ENCODE measurements at regions not wholly inside any gene's neighbourhood (a gene's known extent, or its start where the extent isn't known, plus 50 kb on each side); places are given as distances from the start of the nearest gene placed in this dataset.
"Not testable (repeated sequence)": the region's sequence is repeated elsewhere in the genome, so short reads cannot be mapped to it uniquely, and the experiment has no call there.

DNA sequence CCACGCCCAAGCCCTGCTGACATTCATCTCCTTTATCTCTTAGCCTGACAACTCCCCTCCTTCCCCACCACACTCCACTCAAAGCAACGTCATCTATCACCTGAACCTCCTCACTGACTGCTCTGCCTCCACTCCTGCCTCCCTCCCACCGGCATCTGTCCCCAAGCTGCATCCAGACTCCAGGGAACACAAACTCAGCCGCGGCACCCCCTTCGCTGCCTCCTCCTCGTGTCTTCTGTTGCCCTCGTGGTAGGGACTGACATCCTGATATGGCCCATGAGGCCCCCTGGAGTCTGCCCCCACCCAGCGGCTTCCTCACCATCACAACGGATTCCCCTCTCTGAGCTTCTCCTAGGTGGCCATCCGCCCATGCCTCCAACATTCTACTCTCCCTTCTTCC is 101.0 kb upstream of the TAS2R1 start:
- Histone ChIP-seq H3K4me2 (no peak overlapping the region), H2AFZ (no peak overlapping the region), H4K20me1 (ENCODE audit: insufficient read depth, poor library complexity, severe bottlenecking) (no peaks in the 10 kb centered on the region), H3K79me2 (no peaks in the 10 kb centered on the region), H3K4me3 (no peak overlapping the region), H3K27ac (no peak overlapping the region), H3K9me2 (replicated peaks; ENCODE audit: insufficient read depth) (no peaks in the 10 kb centered on the region), H3K27me3 (no peaks in the 10 kb centered on the region), H3K4me1 (ENCODE audit: insufficient read depth) (no peaks in the 10 kb centered on the region), H3K36me3 (replicated peaks; ENCODE audit: insufficient read depth, low read depth) (no peaks in the 10 kb centered on the region), H3K9me3 (ENCODE audit: low read depth) (no peaks in the 10 kb centered on the region)
- TF ChIP-seq EZH2phosphoT487 (IDR thresholded peaks at IDR 0.05; ENCODE audit: low read depth, severe bottlenecking, unreplicated experiment) (no peak), EZH2 (IDR thresholded peaks at IDR 0.05; ENCODE audit: borderline replicate concordance) (no peak)
- TF ChIP-seq, protein P1, sequence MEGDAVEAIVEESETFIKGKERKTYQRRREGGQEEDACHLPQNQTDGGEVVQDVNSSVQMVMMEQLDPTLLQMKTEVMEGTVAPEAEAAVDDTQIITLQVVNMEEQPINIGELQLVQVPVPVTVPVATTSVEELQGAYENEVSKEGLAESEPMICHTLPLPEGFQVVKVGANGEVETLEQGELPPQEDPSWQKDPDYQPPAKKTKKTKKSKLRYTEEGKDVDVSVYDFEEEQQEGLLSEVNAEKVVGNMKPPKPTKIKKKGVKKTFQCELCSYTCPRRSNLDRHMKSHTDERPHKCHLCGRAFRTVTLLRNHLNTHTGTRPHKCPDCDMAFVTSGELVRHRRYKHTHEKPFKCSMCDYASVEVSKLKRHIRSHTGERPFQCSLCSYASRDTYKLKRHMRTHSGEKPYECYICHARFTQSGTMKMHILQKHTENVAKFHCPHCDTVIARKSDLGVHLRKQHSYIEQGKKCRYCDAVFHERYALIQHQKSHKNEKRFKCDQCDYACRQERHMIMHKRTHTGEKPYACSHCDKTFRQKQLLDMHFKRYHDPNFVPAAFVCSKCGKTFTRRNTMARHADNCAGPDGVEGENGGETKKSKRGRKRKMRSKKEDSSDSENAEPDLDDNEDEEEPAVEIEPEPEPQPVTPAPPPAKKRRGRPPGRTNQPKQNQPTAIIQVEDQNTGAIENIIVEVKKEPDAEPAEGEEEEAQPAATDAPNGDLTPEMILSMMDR (IDR thresholded peaks at IDR 0.05; ENCODE audit: poor library complexity), result no peak
- DNase-seq (ENCODE audit: low spot score), result no peak
- 92% methylated on average over 11 of the region's 11 CpGs for WGBS (ENCODE audit: low lambda C conversion rate, missing lambda C conversion rate)

GRCh38 chr5:9728261-9728660 is 98.1 kb upstream of the TAS2R1 start:
- no peaks in the 10 kb centered on the region for H3K9me2 ChIP-seq (replicated peaks; ENCODE audit: insufficient read depth)
- H3K4me1 ChIP-seq (ENCODE audit: insufficient read depth), result no peaks in the 10 kb centered on the region
- H3K9me3 ChIP-seq (ENCODE audit: low read depth), result no peaks in the 10 kb centered on the region
- WGBS (ENCODE audit: low lambda C conversion rate, missing lambda C conversion rate), result 80% methylated on average over 2 of the region's 2 CpGs
- no peaks in the 10 kb centered on the region for H4K20me1 ChIP-seq (ENCODE audit: insufficient read depth, poor library complexity, severe bottlenecking)
- no peak overlapping the region for H2AFZ ChIP-seq
- H3K4me2 ChIP-seq, result no peak overlapping the region
- DNase-seq (ENCODE audit: low spot score), result no peak
- TF ChIP-seq EZH2 (IDR thresholded peaks at IDR 0.05; ENCODE audit: borderline replicate concordance), result no peak
- TF ChIP-seq, protein P1 (IDR thresholded peaks at IDR 0.05; ENCODE audit: poor library complexity), result no peak
- no peak overlapping the region for H3K4me3 ChIP-seq
- H3K27me3 ChIP-seq, result no peaks in the 10 kb centered on the region
- no peak overlapping the region for H3K27ac ChIP-seq
- H3K36me3 ChIP-seq (replicated peaks; ENCODE audit: insufficient read depth, low read depth), result no peaks in the 10 kb centered on the region
- H3K79me2 ChIP-seq, result no peaks in the 10 kb centered on the region

DNA sequence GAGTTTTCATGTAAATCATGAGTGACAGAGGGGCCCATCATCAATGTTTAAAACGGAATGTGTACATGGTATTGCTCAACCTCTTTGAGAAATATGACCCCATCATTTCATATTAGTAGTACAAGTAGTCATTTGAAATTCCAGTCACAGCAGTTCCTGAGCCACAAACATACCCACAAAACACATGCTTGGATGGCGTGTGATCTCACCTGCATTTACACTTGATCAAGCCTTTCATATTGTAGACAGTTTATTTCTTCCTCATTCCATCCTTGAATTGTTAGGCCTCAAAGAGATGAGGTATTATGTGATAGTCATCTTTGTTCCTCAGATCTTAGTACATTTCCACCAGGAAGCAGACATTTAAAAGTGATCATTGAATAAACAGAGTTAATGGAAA is 96.8 kb upstream of the TAS2R1 start:
- TF ChIP-seq EZH2 (IDR thresholded peaks at IDR 0.05; ENCODE audit: borderline replicate concordance), result no peak
- Histone ChIP-seq H3K79me2 (no peaks in the 10 kb centered on the region), H3K36me3 (replicated peaks; ENCODE audit: insufficient read depth, low read depth) (no peaks in the 10 kb centered on the region), H3K9me2 (replicated peaks; ENCODE audit: insufficient read depth) (no peaks in the 10 kb centered on the region), H3K9me3 (ENCODE audit: low read depth) (no peaks in the 10 kb centered on the region), H3K4me2 (no peak overlapping the region), H2AFZ (no peak overlapping the region), H3K4me3 (no peak overlapping the region), H3K27me3 (no peaks in the 10 kb centered on the region), H3K4me1 (ENCODE audit: insufficient read depth) (no peaks in the 10 kb centered on the region), H4K20me1 (ENCODE audit: insufficient read depth, poor library complexity, severe bottlenecking) (no peaks in the 10 kb centered on the region), H3K27ac (no peak overlapping the region)
- 91% methylated on average over 2 of the region's 2 CpGs for WGBS (ENCODE audit: low lambda C conversion rate, missing lambda C conversion rate)
- DNase-seq (ENCODE audit: low spot score), result no peak

- H3K36me3 ChIP-seq (replicated peaks; ENCODE audit: insufficient read depth, low read depth); H3K4me2 ChIP-seq: not testable (repeated sequence)
- WGBS (ENCODE audit: low lambda C conversion rate, missing lambda C conversion rate), result 100% methylated on average over 14 of the region's 28 CpGs
Observed at GRCh38 chr5:9725265-9725664, 95.1 kb upstream of the TAS2R1 start.

GRCh38 chr5:9724707-9725106 is 94.6 kb upstream of the TAS2R1 start:
- Histone ChIP-seq H4K20me1 (ENCODE audit: insufficient read depth, poor library complexity, severe bottlenecking) (no peaks in the 10 kb centered on the region), H3K79me2 (no peaks in the 10 kb centered on the region), H3K9me2 (replicated peaks; ENCODE audit: insufficient read depth) (no peaks in the 10 kb centered on the region), H3K4me2 (no peak overlapping the region), H3K4me3 (no peak overlapping the region), H2AFZ (no peak overlapping the region), H3K36me3 (replicated peaks; ENCODE audit: insufficient read depth, low read depth) (no peaks in the 10 kb centered on the region), H3K27ac (no peak overlapping the region), H3K4me1 (ENCODE audit: insufficient read depth) (no peaks in the 10 kb centered on the region), H3K9me3 (ENCODE audit: low read depth) (no peaks in the 10 kb centered on the region), H3K27me3 (no peaks in the 10 kb centered on the region)
- DNase-seq (ENCODE audit: low spot score), result no peak
- WGBS (ENCODE audit: low lambda C conversion rate, missing lambda C conversion rate), result 98% methylated on average over 2 of the region's 2 CpGs
- TF ChIP-seq EZH2phosphoT487 (IDR thresholded peaks at IDR 0.05; ENCODE audit: low read depth, severe bottlenecking, unreplicated experiment) (no peak), EZH2 (IDR thresholded peaks at IDR 0.05; ENCODE audit: borderline replicate concordance) (no peak)
- TF ChIP-seq, protein P1 (IDR thresholded peaks at IDR 0.05; ENCODE audit: poor library complexity), result no peak

More at GRCh38 chr5:9725265-9725664, 95.1 kb upstream of the TAS2R1 start:
- H4K20me1 ChIP-seq (ENCODE audit: insufficient read depth, poor library complexity, severe bottlenecking); H3K27ac ChIP-seq; H3K4me3 ChIP-seq; H3K79me2 ChIP-seq; DNase-seq (ENCODE audit: low spot score); H3K27me3 ChIP-seq; H3K9me2 ChIP-seq (replicated peaks; ENCODE audit: insufficient read depth); H3K4me1 ChIP-seq (ENCODE audit: insufficient read depth); H3K9me3 ChIP-seq (ENCODE audit: low read depth); H2AFZ ChIP-seq: not testable (repeated sequence)

Data from hepatocyte (in vitro differentiated cells).